ENCODE measurements at regions not wholly inside any gene's neighbourhood (a gene's known extent, or its start where the extent isn't known, plus 50 kb on each side); places are given as distances from the start of the nearest gene placed in this dataset.

DNA sequence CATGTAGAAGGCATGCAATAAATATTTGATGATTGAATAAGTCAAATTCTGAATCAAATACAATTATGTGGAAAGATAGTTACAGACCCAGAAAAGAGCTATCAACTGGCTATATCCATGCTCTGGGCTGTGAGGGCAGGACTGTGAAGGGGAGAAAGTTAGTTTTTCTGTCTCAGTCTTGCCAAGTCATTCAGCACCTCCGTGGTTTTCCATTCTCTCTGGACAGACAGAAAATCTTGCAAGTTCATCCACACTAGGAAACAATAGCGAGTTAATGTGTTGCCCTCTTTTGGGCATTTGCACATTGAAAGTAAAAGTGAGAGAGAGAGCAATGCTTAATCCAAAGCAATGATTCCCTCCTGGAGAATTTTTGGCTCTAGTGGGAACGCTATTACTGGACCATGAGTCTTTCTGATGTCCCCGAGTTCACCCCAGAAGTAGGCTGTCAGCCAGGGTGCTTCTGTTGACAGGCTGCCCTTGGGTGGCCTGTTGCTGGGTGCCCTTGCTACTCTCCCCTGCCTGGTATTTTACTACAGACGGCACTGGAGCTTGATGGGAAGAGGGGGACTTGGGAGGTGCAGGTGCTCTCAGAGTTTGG lies 238.3 kb downstream of the LOXHD1 start:
- Histone ChIP-seq H3K27me3 (no peaks in the 10 kb centered on the region), H2AFZ (no peak overlapping the region), H3K36me3 (replicated peaks; ENCODE audit: insufficient read depth, low read depth) (no peaks in the 10 kb centered on the region), H3K79me2 (no peaks in the 10 kb centered on the region), H3K4me2 (no peak overlapping the region), H3K4me3 (no peak overlapping the region), H3K9me3 (ENCODE audit: low read depth) (no peaks in the 10 kb centered on the region), H3K27ac (no peak overlapping the region), H4K20me1 (ENCODE audit: insufficient read depth, poor library complexity, severe bottlenecking) (no peaks in the 10 kb centered on the region), H3K9me2 (replicated peaks; ENCODE audit: insufficient read depth) (no peaks in the 10 kb centered on the region), H3K4me1 (ENCODE audit: insufficient read depth) (peaks cover under 1% of the 10 kb centered on the region)
- no peak for DNase-seq (ENCODE audit: low spot score)
- TF ChIP-seq EZH2 (IDR thresholded peaks at IDR 0.05; ENCODE audit: borderline replicate concordance) (no peak), CTCF (IDR thresholded peaks at IDR 0.05; ENCODE audit: poor library complexity) (no peak), EZH2phosphoT487 (IDR thresholded peaks at IDR 0.05; ENCODE audit: low read depth, severe bottlenecking, unreplicated experiment) (no peak)
- WGBS (ENCODE audit: low lambda C conversion rate, missing lambda C conversion rate): 79% methylated on average over 5 of the region's 5 CpGs

DNA sequence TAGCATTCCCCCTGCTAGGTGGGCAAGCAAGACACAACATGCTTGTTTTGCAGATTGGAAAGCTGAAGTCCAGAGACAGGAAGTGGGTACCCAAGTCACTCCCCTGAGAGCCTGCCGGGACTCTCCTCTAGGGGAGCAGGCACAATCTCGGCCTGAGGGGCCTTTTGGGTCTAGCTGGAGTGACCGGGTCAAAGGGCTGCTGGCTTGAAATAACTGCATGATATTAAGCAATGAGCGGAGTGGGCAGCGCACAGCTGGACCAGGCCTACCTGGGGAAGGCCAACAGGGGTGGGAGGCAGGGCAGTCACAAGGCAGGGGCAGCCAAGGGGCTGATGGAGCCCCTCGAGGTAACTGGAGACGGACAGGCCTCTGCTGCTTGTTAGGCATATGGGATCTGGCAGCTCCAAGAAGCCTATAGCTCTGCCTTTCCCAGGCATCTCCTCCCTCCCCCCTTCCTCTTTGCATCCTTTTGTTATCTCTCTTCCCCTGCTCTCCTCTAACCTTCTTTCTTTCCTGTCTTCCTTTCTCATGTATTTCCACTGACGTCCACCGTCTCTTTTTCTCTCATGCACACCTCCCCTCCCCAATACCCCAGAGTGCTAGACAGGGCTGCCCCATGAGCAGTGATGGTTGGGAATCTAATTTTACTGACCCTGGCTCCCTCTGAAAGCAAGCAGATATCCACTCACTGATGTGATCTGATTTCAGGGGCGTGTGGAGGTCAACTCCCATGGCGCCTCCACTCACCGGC lies 237.5 kb downstream of the LOXHD1 start:
- Histone ChIP-seq H3K27ac (no peak overlapping the region), H3K36me3 (replicated peaks; ENCODE audit: insufficient read depth, low read depth) (no peaks in the 10 kb centered on the region), H2AFZ (no peak overlapping the region)

DNA sequence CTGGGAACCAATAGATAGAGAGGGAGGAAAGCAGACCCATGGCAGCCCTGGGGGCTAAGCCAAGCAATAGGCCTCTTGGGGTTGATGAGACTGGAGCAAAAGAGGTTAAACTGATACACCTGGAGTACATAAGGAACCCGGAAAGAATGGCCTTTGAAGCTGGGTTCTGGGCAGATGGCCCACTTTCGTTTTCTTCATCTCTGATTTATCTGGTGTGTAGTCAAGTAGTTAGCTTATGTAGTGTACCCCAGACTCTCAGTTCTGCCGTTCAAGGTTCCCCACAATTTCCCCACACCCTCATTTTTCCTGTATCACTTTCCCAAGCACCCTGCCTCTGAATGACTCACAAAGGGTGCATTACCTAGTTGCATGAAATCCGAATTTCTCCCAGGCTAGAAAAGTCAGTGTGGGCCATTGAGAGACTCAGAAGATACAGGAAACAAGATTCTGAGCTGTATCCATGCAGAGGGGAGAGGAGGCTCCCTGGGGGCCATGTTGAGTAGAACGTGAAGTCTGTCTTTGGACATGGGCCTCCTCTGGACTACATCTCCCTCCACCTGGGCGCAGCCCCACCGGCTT lies 235.0 kb downstream of the LOXHD1 start:
- Histone ChIP-seq H3K79me2 (no peaks in the 10 kb centered on the region), H3K4me2 (no peak overlapping the region), H4K20me1 (ENCODE audit: insufficient read depth, poor library complexity, severe bottlenecking) (no peaks in the 10 kb centered on the region), H3K36me3 (replicated peaks; ENCODE audit: insufficient read depth, low read depth) (no peaks in the 10 kb centered on the region), H2AFZ (no peak overlapping the region), H3K27me3 (no peaks in the 10 kb centered on the region), H3K9me2 (replicated peaks; ENCODE audit: insufficient read depth) (no peaks in the 10 kb centered on the region), H3K4me3 (no peak overlapping the region), H3K27ac (no peak overlapping the region), H3K9me3 (ENCODE audit: low read depth) (no peaks in the 10 kb centered on the region), H3K4me1 (ENCODE audit: insufficient read depth) (no peaks in the 10 kb centered on the region)
- WGBS (ENCODE audit: low lambda C conversion rate, missing lambda C conversion rate): 94% methylated on average over 7 of the region's 7 CpGs
- TF ChIP-seq EZH2phosphoT487 (IDR thresholded peaks at IDR 0.05; ENCODE audit: low read depth, severe bottlenecking, unreplicated experiment) (no peak), CTCF (IDR thresholded peaks at IDR 0.05; ENCODE audit: poor library complexity) (no peak), EZH2 (IDR thresholded peaks at IDR 0.05; ENCODE audit: borderline replicate concordance) (no peak)
- DNase-seq (ENCODE audit: low spot score): no peak

More for the DNA sequence above, 237.5 kb downstream of the LOXHD1 start:
- no peak overlapping the region for H3K4me3 ChIP-seq
- DNase-seq (ENCODE audit: low spot score): no peak
- no peaks in the 10 kb centered on the region for H3K27me3 ChIP-seq
- H3K79me2 ChIP-seq: no peaks in the 10 kb centered on the region
- H3K9me2 ChIP-seq (replicated peaks; ENCODE audit: insufficient read depth): no peaks in the 10 kb centered on the region
- no peaks in the 10 kb centered on the region for H3K4me1 ChIP-seq (ENCODE audit: insufficient read depth)
- 71% methylated on average over 12 of the region's 12 CpGs for WGBS (ENCODE audit: low lambda C conversion rate, missing lambda C conversion rate)
- TF ChIP-seq EZH2phosphoT487 (IDR thresholded peaks at IDR 0.05; ENCODE audit: low read depth, severe bottlenecking, unreplicated experiment) (no peak), CTCF (IDR thresholded peaks at IDR 0.05; ENCODE audit: poor library complexity) (no peak), EZH2 (IDR thresholded peaks at IDR 0.05; ENCODE audit: borderline replicate concordance) (no peak)
- no peak overlapping the region for H3K4me2 ChIP-seq
- H4K20me1 ChIP-seq (ENCODE audit: insufficient read depth, poor library complexity, severe bottlenecking): no peaks in the 10 kb centered on the region
- no peaks in the 10 kb centered on the region for H3K9me3 ChIP-seq (ENCODE audit: low read depth)

Data from hepatocyte (in vitro differentiated cells).